ENCODE measurements at regions not wholly inside any gene's neighbourhood (a gene's known extent, or its start where the extent isn't known, plus 50 kb on each side); places are given as distances from the start of the nearest gene placed in this dataset.

DNA sequence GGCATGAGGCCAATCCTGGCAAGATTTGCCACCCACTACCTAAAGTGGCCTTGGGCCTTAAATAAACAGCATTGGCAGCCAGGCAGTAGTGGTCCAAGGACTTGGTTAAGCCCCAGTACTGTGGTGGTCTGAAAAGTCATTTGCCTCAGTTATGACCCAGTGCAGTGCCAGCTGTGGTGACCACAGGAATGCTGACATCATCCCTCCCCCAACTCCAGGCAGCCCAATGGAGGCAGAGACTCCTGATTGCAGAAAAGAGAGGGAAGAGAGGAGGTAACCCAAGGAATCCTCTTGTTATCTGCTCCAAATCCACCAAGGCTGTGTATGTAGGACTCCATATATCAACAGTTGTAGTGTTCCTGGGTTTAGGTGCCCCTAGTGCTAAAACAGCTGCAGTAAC is 883.6 kb downstream of the SQOR start:
- H3K4me1 Mint-ChIP-seq (ENCODE audit: low read depth, unreplicated experiment): peaks cover 7% of the 10 kb centered on the region
- no peaks in the 10 kb centered on the region for H3K27me3 Mint-ChIP-seq (ENCODE audit: low read depth, unreplicated experiment)
- no peak for DNase-seq (ENCODE audit: low read depth)
- no peak overlapping the region for H3K27ac ChIP-seq (ENCODE audit: low read depth, low read length)
- no peak overlapping the region for H3K4me3 ChIP-seq (ENCODE audit: insufficient read depth, low read depth, low read length)
- no peaks in the 10 kb centered on the region for H3K4me1 ChIP-seq (ENCODE audit: insufficient read depth, low read length)
- TF ChIP-seq EZH2 (IDR thresholded peaks at IDR 0.05; ENCODE audit: insufficient read depth, low read length): no peak
- TF ChIP-seq, protein P1, sequence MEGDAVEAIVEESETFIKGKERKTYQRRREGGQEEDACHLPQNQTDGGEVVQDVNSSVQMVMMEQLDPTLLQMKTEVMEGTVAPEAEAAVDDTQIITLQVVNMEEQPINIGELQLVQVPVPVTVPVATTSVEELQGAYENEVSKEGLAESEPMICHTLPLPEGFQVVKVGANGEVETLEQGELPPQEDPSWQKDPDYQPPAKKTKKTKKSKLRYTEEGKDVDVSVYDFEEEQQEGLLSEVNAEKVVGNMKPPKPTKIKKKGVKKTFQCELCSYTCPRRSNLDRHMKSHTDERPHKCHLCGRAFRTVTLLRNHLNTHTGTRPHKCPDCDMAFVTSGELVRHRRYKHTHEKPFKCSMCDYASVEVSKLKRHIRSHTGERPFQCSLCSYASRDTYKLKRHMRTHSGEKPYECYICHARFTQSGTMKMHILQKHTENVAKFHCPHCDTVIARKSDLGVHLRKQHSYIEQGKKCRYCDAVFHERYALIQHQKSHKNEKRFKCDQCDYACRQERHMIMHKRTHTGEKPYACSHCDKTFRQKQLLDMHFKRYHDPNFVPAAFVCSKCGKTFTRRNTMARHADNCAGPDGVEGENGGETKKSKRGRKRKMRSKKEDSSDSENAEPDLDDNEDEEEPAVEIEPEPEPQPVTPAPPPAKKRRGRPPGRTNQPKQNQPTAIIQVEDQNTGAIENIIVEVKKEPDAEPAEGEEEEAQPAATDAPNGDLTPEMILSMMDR (IDR thresholded peaks at IDR 0.05; ENCODE audit: insufficient read depth, low read depth, low read length): no peak
- H3K9me3 Mint-ChIP-seq (ENCODE audit: unreplicated experiment): peaks cover 3% of the 10 kb centered on the region
- no peak overlapping the region for H3K4me3 Mint-ChIP-seq (ENCODE audit: unreplicated experiment)
- H3K27ac Mint-ChIP-seq (ENCODE audit: unreplicated experiment): no peak overlapping the region
- no peak for FAIRE-seq
- H4K20me1 ChIP-seq (ENCODE audit: insufficient read depth, low read length): no peaks in the 10 kb centered on the region
- H3K36me3 ChIP-seq (ENCODE audit: insufficient read depth, low read length): no peaks in the 10 kb centered on the region
- no peaks in the 10 kb centered on the region for H3K79me2 ChIP-seq (ENCODE audit: insufficient read depth, low read length)
- H3K27me3 ChIP-seq (ENCODE audit: insufficient read depth, low read length): no peaks in the 10 kb centered on the region
- no peaks in the 10 kb centered on the region for H3K36me3 Mint-ChIP-seq (ENCODE audit: low read depth, unreplicated experiment)
- no peak overlapping the region for H3K4me2 ChIP-seq (ENCODE audit: low read length)
- H2AFZ ChIP-seq (ENCODE audit: low read depth, low read length): no peak overlapping the region
- no peaks in the 10 kb centered on the region for H3K9me3 ChIP-seq (ENCODE audit: insufficient read depth, low read depth, low read length)
- H3K9ac ChIP-seq (ENCODE audit: low read length): no peak overlapping the region

DNA sequence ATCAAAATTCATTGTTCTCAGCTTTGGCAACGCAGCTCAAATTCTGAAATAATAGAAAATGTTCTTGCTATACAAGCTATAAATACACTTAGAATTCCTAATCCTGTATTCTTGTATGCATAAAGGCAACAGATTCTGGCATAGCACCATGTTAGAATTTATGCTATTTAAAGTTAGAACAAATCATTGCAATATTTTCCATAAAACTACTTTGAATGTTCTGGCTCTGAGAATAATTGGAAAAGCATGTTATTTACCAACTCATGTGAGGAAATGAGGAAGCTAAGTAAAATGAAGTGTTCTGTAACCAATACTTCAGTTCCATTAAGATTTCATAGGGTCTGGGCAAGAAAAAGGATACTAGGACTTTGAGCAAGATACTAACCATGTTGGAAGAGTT is 888.9 kb downstream of the SQOR start:
- Histone ChIP-seq H2AFZ (ENCODE audit: low read depth, low read length) (no peak overlapping the region), H3K27ac (ENCODE audit: low read depth, low read length) (no peak overlapping the region), H3K27me3 (ENCODE audit: insufficient read depth, low read length) (no peaks in the 10 kb centered on the region), H3K36me3 (ENCODE audit: insufficient read depth, low read length) (no peaks in the 10 kb centered on the region), H3K4me2 (ENCODE audit: low read length) (no peak overlapping the region), H3K79me2 (ENCODE audit: insufficient read depth, low read length) (no peaks in the 10 kb centered on the region), H3K4me3 (ENCODE audit: insufficient read depth, low read depth, low read length) (no peak overlapping the region), H3K4me1 (ENCODE audit: insufficient read depth, low read length) (no peaks in the 10 kb centered on the region), H3K9me3 (ENCODE audit: insufficient read depth, low read depth, low read length) (no peaks in the 10 kb centered on the region), H3K9ac (ENCODE audit: low read length) (no peak overlapping the region), H4K20me1 (ENCODE audit: insufficient read depth, low read length) (no peaks in the 10 kb centered on the region)
- Mint-ChIP-seq H3K4me3 (ENCODE audit: unreplicated experiment) (no peak overlapping the region), H3K9me3 (ENCODE audit: unreplicated experiment) (peaks cover 2% of the 10 kb centered on the region), H3K4me1 (ENCODE audit: low read depth, unreplicated experiment) (peaks cover under 1% of the 10 kb centered on the region), H3K27me3 (ENCODE audit: low read depth, unreplicated experiment) (no peaks in the 10 kb centered on the region), H3K36me3 (ENCODE audit: low read depth, unreplicated experiment) (no peaks in the 10 kb centered on the region), H3K27ac (ENCODE audit: unreplicated experiment) (no peak overlapping the region)
- DNase-seq (ENCODE audit: low read depth): no peak
- no peak for FAIRE-seq
- no peak for TF ChIP-seq EZH2 (IDR thresholded peaks at IDR 0.05; ENCODE audit: insufficient read depth, low read length)
- TF ChIP-seq, protein P1 (IDR thresholded peaks at IDR 0.05; ENCODE audit: insufficient read depth, low read depth, low read length): no peak

DNA sequence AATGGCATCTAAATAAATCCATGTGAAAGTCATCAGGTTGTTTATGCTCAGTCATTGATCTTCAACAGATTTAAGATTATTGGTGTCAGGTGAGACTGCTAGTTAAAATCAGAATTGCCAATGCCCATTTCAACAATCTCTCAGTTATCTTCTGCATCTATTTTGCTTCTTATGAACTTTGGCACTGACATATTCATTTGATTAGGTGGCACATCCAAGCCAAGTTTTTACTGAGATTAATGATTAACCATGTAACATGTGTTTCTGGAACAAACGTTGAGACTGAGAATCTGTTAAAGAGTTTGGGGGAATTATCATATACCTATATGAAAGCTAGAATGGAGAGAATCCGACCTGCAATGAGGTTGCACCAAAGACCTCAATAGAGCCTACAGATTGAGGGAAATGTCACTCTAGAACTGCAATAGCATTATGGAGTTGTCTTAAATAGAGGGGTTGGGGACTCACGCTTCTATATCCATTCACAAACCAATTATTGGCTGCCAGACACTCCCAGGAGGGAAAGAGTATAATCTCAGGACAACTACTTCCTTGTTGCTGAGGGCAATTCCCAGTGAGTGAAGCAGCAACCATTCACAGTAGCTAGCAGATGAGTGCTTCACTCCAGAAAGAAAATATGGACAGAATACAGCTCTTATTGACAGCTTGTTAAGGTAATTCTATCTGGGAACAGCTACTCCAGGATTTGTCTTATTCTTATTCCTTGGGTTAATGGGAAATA is 891.3 kb downstream of the SQOR start:
- FAIRE-seq: no peak
- H3K4me1 Mint-ChIP-seq (ENCODE audit: low read depth, unreplicated experiment): no peaks in the 10 kb centered on the region
- no peaks in the 10 kb centered on the region for H3K36me3 Mint-ChIP-seq (ENCODE audit: low read depth, unreplicated experiment)
- no peaks in the 10 kb centered on the region for H3K27me3 Mint-ChIP-seq (ENCODE audit: low read depth, unreplicated experiment)
- Histone ChIP-seq H3K4me2 (ENCODE audit: low read length) (no peak overlapping the region), H3K27ac (ENCODE audit: low read depth, low read length) (no peak overlapping the region), H2AFZ (ENCODE audit: low read depth, low read length) (no peak overlapping the region), H3K79me2 (ENCODE audit: insufficient read depth, low read length) (no peaks in the 10 kb centered on the region), H3K27me3 (ENCODE audit: insufficient read depth, low read length) (no peaks in the 10 kb centered on the region), H3K4me1 (ENCODE audit: insufficient read depth, low read length) (no peaks in the 10 kb centered on the region), H3K36me3 (ENCODE audit: insufficient read depth, low read length) (no peaks in the 10 kb centered on the region), H4K20me1 (ENCODE audit: insufficient read depth, low read length) (no peaks in the 10 kb centered on the region), H3K9ac (ENCODE audit: low read length) (no peak overlapping the region), H3K9me3 (ENCODE audit: insufficient read depth, low read depth, low read length) (no peaks in the 10 kb centered on the region), H3K4me3 (ENCODE audit: insufficient read depth, low read depth, low read length) (no peak overlapping the region)
- no peak overlapping the region for H3K4me3 Mint-ChIP-seq (ENCODE audit: unreplicated experiment)
- TF ChIP-seq, protein P1 (IDR thresholded peaks at IDR 0.05; ENCODE audit: insufficient read depth, low read depth, low read length): no peak
- TF ChIP-seq EZH2 (IDR thresholded peaks at IDR 0.05; ENCODE audit: insufficient read depth, low read length): no peak
- peaks cover 3% of the 10 kb centered on the region for H3K9me3 Mint-ChIP-seq (ENCODE audit: unreplicated experiment)
- H3K27ac Mint-ChIP-seq (ENCODE audit: unreplicated experiment): no peak overlapping the region
- no peak for DNase-seq (ENCODE audit: low read depth)

All from astrocyte (in vitro differentiated cells and primary cell).